PC-9 (cell line): ENCODE measurements at regions not wholly inside any gene's neighbourhood (a gene's known extent, or its start where the extent isn't known, plus 50 kb on each side); places are given as distances from the start of the nearest gene placed in this dataset.

Experiments
- BruUV-seq: library from RNA; stranded (reverse); fragments of 400-500 nt; replicated peaks from 2 replicates; lab custom pipeline; 2021; lab: Mats Ljungman, UMichigan
- CTCF ChIA-PET: fragments of 300-600 bp; sonication (Branson Sonifier 250); formaldehyde crosslinking; loops from one replicate; lab custom pipeline; 2022; ENCODE audit warnings: antibody characterized with exemption; lab: Charles Lee
- POLR2A ChIA-PET: fragments of 300-600 bp; sonication (Branson Sonifier 250); formaldehyde crosslinking; loops from one replicate; lab custom pipeline; 2022; ENCODE audit warnings: antibody characterized with exemption; ENCODE audit not compliant: unreplicated experiment; lab: Charles Lee
- DNase-seq, 2 experiments: peaks; one replicate each; pipeline versions ENCODE4 v3.0.0 to v3.0.0-alpha.2; 2015 to 2022; ENCODE audit warnings: mixed read lengths in 1 of 2
- H2AFZ ChIP-seq: fragments of 200-600 bp; sonication (generic); 2 replicates; pipeline ENCODE4 v1.8.1; 2017; ENCODE audit warnings: antibody characterized with exemption
- H3F3A ChIP-seq: fragments of 200-600 bp; sonication (generic); 2 replicates; pipeline ENCODE4 v1.8.1; 2017; ENCODE audit warnings: antibody characterized with exemption, mild to moderate bottlenecking, low read depth; ENCODE audit not compliant: insufficient read depth
- H3K27ac ChIP-seq: fragments of 200-600 bp; sonication (generic); 2 replicates; pipeline ENCODE4 v1.6.1; 2016; ENCODE audit warnings: mixed run types
- H3K27me3 ChIP-seq: fragments of 200-600 bp; sonication (generic); 2 replicates; pipeline ENCODE4 v1.6.1; 2016; ENCODE audit warnings: low read depth, mixed run types; ENCODE audit not compliant: insufficient read depth
- H3K36me3 ChIP-seq: fragments of 200-600 bp; sonication (generic); 2 replicates; pipeline ENCODE4 v1.6.1; 2016; ENCODE audit warnings: low read depth, mixed run types
- H3K4me1 ChIP-seq: fragments of 200-600 bp; sonication (generic); replicated peaks from 2 replicates; pipeline ENCODE4 v1.6.1; 2016; ENCODE audit warnings: mixed run types; ENCODE audit not compliant: insufficient read depth
- H3K4me2 ChIP-seq: fragments of 200-600 bp; sonication (generic); 2 replicates; pipeline ENCODE4 v1.6.1; 2017; ENCODE audit warnings: mixed run types
- H3K4me3 ChIP-seq: fragments of 200-600 bp; sonication (generic); 2 replicates; pipeline ENCODE4 v1.6.1; 2016; ENCODE audit warnings: mixed run types
- H3K79me2 ChIP-seq: fragments of 200-600 bp; sonication (generic); 2 replicates; pipeline ENCODE4 v1.6.1; 2017; ENCODE audit warnings: low read depth, mixed run types
- H3K9me2 ChIP-seq: fragments of 200-600 bp; sonication (generic); 2 replicates; pipeline ENCODE4 v1.8.1; 2017; ENCODE audit warnings: mild to moderate bottlenecking; ENCODE audit not compliant: insufficient read depth
- H3K9me3 ChIP-seq: fragments of 200-600 bp; sonication (generic); 2 replicates; pipeline ENCODE4 v1.8.1; 2016; ENCODE audit warnings: low read depth; ENCODE audit not compliant: insufficient read depth
- H4K20me1 ChIP-seq: fragments of 200-600 bp; sonication (generic); 2 replicates; pipeline ENCODE4 v1.8.1; 2017; ENCODE audit not compliant: insufficient read depth
- EZH2 ChIP-seq: fragments of 200-600 bp; sonication (generic); IDR thresholded peaks from 2 replicates; pipeline ENCODE4 v1.8.0; 2017; ENCODE audit warnings: antibody characterized with exemption, low read depth
- intact Hi-C: fragments of 100-400 bp; cut with micrococcal nuclease; formaldehyde crosslinking; loops from one replicate; pipeline ENCODE4 v1.10.0; 2022; ENCODE audit not compliant: unreplicated experiment
- TF ChIP-seq, protein P1 (sequence below): fragments of 200-600 bp; sonication (generic); conservative IDR thresholded peaks from 2 replicates; pipeline ENCODE4 v1.6.1; 2017; ENCODE audit warnings: mixed run types, antibody characterized with exemption, mild to moderate bottlenecking, moderate library complexity

DNA sequence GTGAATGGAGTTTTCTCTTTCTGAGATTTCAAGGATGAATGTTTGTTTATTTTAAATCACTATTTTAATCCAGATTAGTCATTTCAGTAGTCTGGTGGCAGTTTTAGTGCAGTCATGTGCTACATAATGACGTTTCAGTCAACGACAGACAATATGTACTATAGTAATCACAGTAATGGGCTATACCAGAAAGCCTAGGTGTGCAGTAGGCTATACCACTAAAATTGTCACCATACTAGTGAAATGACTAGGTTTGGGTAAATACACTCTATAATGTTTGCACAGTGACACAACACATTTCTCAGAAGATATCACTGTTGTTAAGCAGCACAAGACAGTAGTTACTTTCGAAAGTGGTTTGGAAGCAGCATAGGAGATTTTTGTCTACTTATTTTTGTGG, 203.1 kb downstream of the ETNK1 start:
- TF ChIP-seq, protein P1, sequence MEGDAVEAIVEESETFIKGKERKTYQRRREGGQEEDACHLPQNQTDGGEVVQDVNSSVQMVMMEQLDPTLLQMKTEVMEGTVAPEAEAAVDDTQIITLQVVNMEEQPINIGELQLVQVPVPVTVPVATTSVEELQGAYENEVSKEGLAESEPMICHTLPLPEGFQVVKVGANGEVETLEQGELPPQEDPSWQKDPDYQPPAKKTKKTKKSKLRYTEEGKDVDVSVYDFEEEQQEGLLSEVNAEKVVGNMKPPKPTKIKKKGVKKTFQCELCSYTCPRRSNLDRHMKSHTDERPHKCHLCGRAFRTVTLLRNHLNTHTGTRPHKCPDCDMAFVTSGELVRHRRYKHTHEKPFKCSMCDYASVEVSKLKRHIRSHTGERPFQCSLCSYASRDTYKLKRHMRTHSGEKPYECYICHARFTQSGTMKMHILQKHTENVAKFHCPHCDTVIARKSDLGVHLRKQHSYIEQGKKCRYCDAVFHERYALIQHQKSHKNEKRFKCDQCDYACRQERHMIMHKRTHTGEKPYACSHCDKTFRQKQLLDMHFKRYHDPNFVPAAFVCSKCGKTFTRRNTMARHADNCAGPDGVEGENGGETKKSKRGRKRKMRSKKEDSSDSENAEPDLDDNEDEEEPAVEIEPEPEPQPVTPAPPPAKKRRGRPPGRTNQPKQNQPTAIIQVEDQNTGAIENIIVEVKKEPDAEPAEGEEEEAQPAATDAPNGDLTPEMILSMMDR: no peak
- TF ChIP-seq EZH2: no peak
- no peaks in the 10 kb centered on the region for H3K9me3 ChIP-seq
- H4K20me1 ChIP-seq: no peaks in the 10 kb centered on the region
- H3K36me3 ChIP-seq: no peaks in the 10 kb centered on the region
- POLR2A ChIA-PET: no interaction called here
- no peaks in the 10 kb centered on the region for H3K4me1 ChIP-seq
- H3K4me2 ChIP-seq: no peak overlapping the region
- BruUV-seq: no TSS peak
- no peak overlapping the region for H3K27ac ChIP-seq
- intact Hi-C loops: no loop called here
- no peaks in the 10 kb centered on the region for H3K27me3 ChIP-seq
- no peaks in the 10 kb centered on the region for H3K9me2 ChIP-seq
- H2AFZ ChIP-seq: no peak overlapping the region
- H3K79me2 ChIP-seq: no peaks in the 10 kb centered on the region
- H3F3A ChIP-seq: no peaks in the 10 kb centered on the region
- CTCF ChIA-PET: no interaction called here
- DNase-seq: no peak
- no peak overlapping the region for H3K4me3 ChIP-seq

DNA sequence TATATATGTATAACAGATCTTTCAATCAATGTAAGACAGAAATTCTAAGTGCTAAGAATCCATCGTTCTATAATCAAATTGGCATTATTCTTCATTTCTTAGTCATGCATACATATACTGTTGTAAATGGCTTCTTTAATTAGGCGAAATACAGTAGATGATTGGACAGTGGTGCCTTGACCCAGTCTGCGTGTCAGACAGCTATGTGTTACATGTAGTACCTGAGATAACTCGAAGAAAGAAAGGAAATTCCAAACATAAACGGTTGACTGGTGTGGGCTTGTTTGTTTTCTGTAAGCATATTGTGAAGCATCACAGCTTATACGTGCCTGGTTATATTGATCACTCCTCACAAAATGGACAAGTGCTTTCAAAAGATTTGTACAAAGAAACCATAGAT, 210.5 kb downstream of the ETNK1 start:
- DNase-seq: no peak
- Histone ChIP-seq H3K36me3 (no peaks in the 10 kb centered on the region), H3F3A (no peaks in the 10 kb centered on the region), H2AFZ (no peak overlapping the region), H3K4me1 (no peaks in the 10 kb centered on the region), H3K27ac (no peak overlapping the region), H3K79me2 (no peaks in the 10 kb centered on the region), H3K4me3 (no peak overlapping the region), H4K20me1 (no peaks in the 10 kb centered on the region), H3K4me2 (no peak overlapping the region), H3K27me3 (peaks cover 22% of the 10 kb centered on the region), H3K9me3 (no peaks in the 10 kb centered on the region), H3K9me2 (no peaks in the 10 kb centered on the region; the same call in 1 of the 2 replicates)
- TF ChIP-seq EZH2: no peak
- TF ChIP-seq, protein P1: no peak
- intact Hi-C loops: no loop called here
- ChIA-PET CTCF (no interaction called here), POLR2A (no interaction called here)
- BruUV-seq: no TSS peak

DNA sequence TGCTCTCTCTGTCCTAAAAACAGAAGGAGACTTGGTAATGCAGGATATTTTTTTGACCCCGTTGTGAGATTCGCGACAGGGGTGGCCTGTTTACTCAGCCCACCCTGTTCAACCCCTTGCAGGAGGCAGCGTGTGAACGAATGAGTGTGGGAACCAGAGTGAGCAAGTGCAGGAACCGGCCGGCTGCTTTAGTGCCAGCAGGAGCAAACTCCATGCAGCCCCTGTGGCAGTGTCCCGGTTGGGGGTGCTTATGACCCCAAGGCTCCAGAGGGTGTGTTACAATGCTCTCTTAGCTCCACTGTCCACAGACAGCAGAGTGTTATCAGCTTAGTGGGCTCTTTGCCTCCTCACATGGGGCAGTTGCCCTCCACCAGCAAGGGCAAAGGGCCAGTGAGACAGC, 225.2 kb downstream of the ETNK1 start:
- Histone ChIP-seq H2AFZ (no peak overlapping the region), H3F3A (no peaks in the 10 kb centered on the region), H3K27ac (no peak overlapping the region), H4K20me1 (no peaks in the 10 kb centered on the region), H3K9me3 (no peaks in the 10 kb centered on the region), H3K4me1 (no peaks in the 10 kb centered on the region), H3K4me2 (no peak overlapping the region), H3K79me2 (no peaks in the 10 kb centered on the region), H3K9me2 (no peaks in the 10 kb centered on the region), H3K27me3 (no peaks in the 10 kb centered on the region), H3K36me3 (no peaks in the 10 kb centered on the region), H3K4me3 (no peak overlapping the region)
- TF ChIP-seq EZH2: no peak
- TF ChIP-seq, protein P1: no peak
- ChIA-PET CTCF (no interaction called here), POLR2A (no interaction called here)
- intact Hi-C loops: no loop called here
- no peak for DNase-seq
- BruUV-seq: no TSS peak
